K562 (cell line): ENCODE measurements at regions not wholly inside any gene's neighbourhood (a gene's known extent, or its start where the extent isn't known, plus 50 kb on each side); places are given as distances from the start of the nearest gene placed in this dataset.

Source experiments
- BRCA1 ChIP-seq, 2 experiments: fragments of 450-650 bp in 1 of 2; sonication (generic) in 1 of 2; formaldehyde crosslinking in 1 of 2; IDR thresholded peaks; 2 replicates each; pipeline versions ENCODE4 v1.5.0 to v1.6.1; 2017 to 2020; ENCODE audit warnings: mild to moderate bottlenecking in 1 of 2, missing genetic modification reagents in 1 of 2
- HDAC1 ChIP-seq, 2 experiments: fragments of 450-650 bp; IDR thresholded peaks; 2 replicates each; pipeline ENCODE4 v1.6.1; 2016 to 2017; ENCODE audit warnings: inconsistent platforms in 1 of 2, mild to moderate bottlenecking in 1 of 2, moderate library complexity in 1 of 2
- TAF1 ChIP-seq: IDR thresholded peaks from 2 replicates; pipeline ENCODE4 v1.6.1; 2011; ENCODE audit warnings: mild to moderate bottlenecking, low read length, moderate library complexity; ENCODE audit not compliant: insufficient read depth, control insufficient read depth, severe bottlenecking; ENCODE audit errors: extremely low read depth
- TEAD4 ChIP-seq, 2 experiments: sonication (generic) in 1 of 2; formaldehyde crosslinking in 1 of 2; IDR thresholded peaks; 2 replicates each; pipeline versions ENCODE4 v1.6.1 to v1.8.0; 2012 to 2022; ENCODE audit warnings: borderline replicate concordance in 1 of 2, inconsistent platforms in 1 of 2, low read length in 1 of 2, mild to moderate bottlenecking in 1 of 2, missing genetic modification reagents in 1 of 2
- YY1 ChIP-seq, 3 experiments: IDR thresholded peaks; 2 replicates each; pipeline ENCODE4 v1.6.1; 2011; ENCODE audit warnings: low read length in 2 of 3, mild to moderate bottlenecking in 2 of 3, moderate library complexity in 2 of 3, borderline replicate concordance in 1 of 3, control low read depth in 1 of 3, low read depth in 1 of 3; ENCODE audit not compliant: insufficient read depth in 3 of 3, insufficient replicate concordance in 2 of 3, control insufficient read depth in 1 of 3, insufficient read length in 1 of 3; ENCODE audit errors: extremely low read depth in 1 of 3
- ZBTB11 ChIP-seq, 3 experiments: fragments of 200-800 bp in 1 of 3; fragments of 250-450 bp in 1 of 3; fragments of 450-650 bp in 1 of 3; sonication (Bioruptor Pico) in 1 of 3; sonication (Bioruptor generic) in 1 of 3; formaldehyde crosslinking in 1 of 3; IDR thresholded peaks; 2 replicates each; pipeline versions ENCODE4 v1.6.1 to v1.8.0; 2016 to 2022; ENCODE audit warnings: mild to moderate bottlenecking in 2 of 3, missing genetic modification characterization in 2 of 3, missing compliant biosample characterization in 1 of 3, moderate library complexity in 1 of 3
- ZNF175 ChIP-seq: fragments of 200-800 bp; sonication (Bioruptor generic); IDR thresholded peaks from 2 replicates; pipeline ENCODE4 v1.6.1; 2016; ENCODE audit warnings: low read depth, mild to moderate bottlenecking, missing genetic modification characterization, missing compliant biosample characterization
- ZNF780A ChIP-seq: fragments of 250-450 bp; sonication (Bioruptor Pico); IDR thresholded peaks from 2 replicates; pipeline ENCODE4 v1.5.0; 2021; ENCODE audit warnings: mild to moderate bottlenecking

GRCh38 chr17:72342627-72343527, 222.1 kb downstream of the SOX9 start:
- TF ChIP-seq ZBTB11 (CRISPR knock-in tag; IDR thresholded peaks at IDR 0.05) (no peak), ZNF175 (CRISPR knock-in tag) (no peak), BRCA1 (IDR thresholded peaks at IDR 0.05) (no peak), BRCA1 (CRISPR knock-in tag; IDR thresholded peaks at IDR 0.05) (no peak), YY1 (IDR thresholded peaks at IDR 0.05; ENCODE audit: borderline replicate concordance in 1 of 3, control insufficient read depth in 1 of 3, extremely low read depth in 1 of 3, insufficient read depth in 3 of 3, insufficient read length in 1 of 3, insufficient replicate concordance in 2 of 3, low read depth in 1 of 3, low read length in 2 of 3) (no peak), HDAC1 (IDR thresholded peaks at IDR 0.05) (no peak), TAF1 (no peak), ZNF780A (CRISPR knock-in tag) (no peak), TEAD4 (IDR thresholded peaks at IDR 0.05; ENCODE audit: low read length) (no peak), TEAD4 (CRISPR knock-in tag; IDR thresholded peaks at IDR 0.05; ENCODE audit: borderline replicate concordance) (no peak)
